SU-DHL-6 (cell line): ENCODE measurements at regions not wholly inside any gene's neighbourhood (a gene's known extent, or its start where the extent isn't known, plus 50 kb on each side); places are given as distances from the start of the nearest gene placed in this dataset.
"Not testable (repeated sequence)": the region's sequence is repeated elsewhere in the genome, so short reads cannot be mapped to it uniquely, and the experiment has no call there.

Experiments used
- EZH2phosphoT487 ChIP-seq: fragments of 200-600 bp; sonication (generic), shearing (Covaris generic); conservative IDR thresholded peaks from 2 replicates; pipeline ENCODE4 v1.6.1; 2018; ENCODE audit warnings: mild to moderate bottlenecking, antibody characterized with exemption, low read length, moderate library complexity, mixed read lengths
- TF ChIP-seq, protein P1 (sequence below): fragments of 200-600 bp; sonication (generic); IDR thresholded peaks from one replicate; pipeline ENCODE4 v1.5.1; 2017; ENCODE audit warnings: antibody characterized with exemption, mild to moderate bottlenecking, low read length, moderate library complexity; ENCODE audit not compliant: insufficient read depth, poor library complexity, severe bottlenecking

DNA sequence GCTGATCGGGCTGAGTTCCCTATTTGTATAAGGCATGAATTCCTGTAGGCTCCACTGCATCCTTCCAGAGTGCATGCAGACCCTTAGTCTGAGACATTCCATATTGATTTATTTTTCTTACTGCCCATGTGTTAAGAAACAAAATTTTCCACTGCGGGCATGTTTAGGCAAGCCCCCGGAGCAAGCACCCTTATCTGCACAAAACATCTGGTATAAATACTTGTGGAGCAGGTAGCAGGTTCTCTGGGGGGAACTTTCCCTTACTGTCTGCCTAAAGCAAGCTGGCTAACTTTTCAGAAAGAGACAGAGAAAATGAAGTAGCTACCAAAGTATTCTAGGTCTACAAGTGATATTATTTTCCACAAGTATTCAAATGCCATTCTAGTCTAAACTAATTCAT lies 1338.5 kb upstream of the PCDH10 start:
- TF ChIP-seq, protein P1, sequence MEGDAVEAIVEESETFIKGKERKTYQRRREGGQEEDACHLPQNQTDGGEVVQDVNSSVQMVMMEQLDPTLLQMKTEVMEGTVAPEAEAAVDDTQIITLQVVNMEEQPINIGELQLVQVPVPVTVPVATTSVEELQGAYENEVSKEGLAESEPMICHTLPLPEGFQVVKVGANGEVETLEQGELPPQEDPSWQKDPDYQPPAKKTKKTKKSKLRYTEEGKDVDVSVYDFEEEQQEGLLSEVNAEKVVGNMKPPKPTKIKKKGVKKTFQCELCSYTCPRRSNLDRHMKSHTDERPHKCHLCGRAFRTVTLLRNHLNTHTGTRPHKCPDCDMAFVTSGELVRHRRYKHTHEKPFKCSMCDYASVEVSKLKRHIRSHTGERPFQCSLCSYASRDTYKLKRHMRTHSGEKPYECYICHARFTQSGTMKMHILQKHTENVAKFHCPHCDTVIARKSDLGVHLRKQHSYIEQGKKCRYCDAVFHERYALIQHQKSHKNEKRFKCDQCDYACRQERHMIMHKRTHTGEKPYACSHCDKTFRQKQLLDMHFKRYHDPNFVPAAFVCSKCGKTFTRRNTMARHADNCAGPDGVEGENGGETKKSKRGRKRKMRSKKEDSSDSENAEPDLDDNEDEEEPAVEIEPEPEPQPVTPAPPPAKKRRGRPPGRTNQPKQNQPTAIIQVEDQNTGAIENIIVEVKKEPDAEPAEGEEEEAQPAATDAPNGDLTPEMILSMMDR: not testable (repeated sequence)
- TF ChIP-seq EZH2phosphoT487: not testable (repeated sequence)
